Left colon (tissue), 2 donors: ENCODE measurements at regions not wholly inside any gene's neighbourhood (a gene's known extent, or its start where the extent isn't known, plus 50 kb on each side); places are given as distances from the start of the nearest gene placed in this dataset.

ENCODE experiments used
- ATAC-seq: fragments of 200-7000 bp; cut with Tn5 transposase; one replicate; pipeline ENCODE4 v1.9.1; 2020; ENCODE audit warnings: mild to moderate bottlenecking, moderate library complexity
- DNase-seq, 2 donors: peaks; one replicate each; pipeline ENCODE4 v3.0.0-alpha.2; 2020
- intact Hi-C, 2 donors: fragments of 100-400 bp; cut with DNase I in 1 of 2; cut with micrococcal nuclease in 1 of 2; formaldehyde crosslinking; loops; one replicate each; pipeline versions ENCODE4 v1.11.2 to v1.14.0; 2022; cut with DNase I, micrococcal nuclease
- donor health status: DM: no; HTN: no; CAD: no.
- donor health status: DM: yes; HTN: yes; CAD: no.

GRCh38 chr1:29653886-29654450 lies 417.6 kb downstream of the PTPRU start:
- DNase-seq (no peak), ATAC-seq (no peak)
- intact Hi-C loops: no loop called here

DNA sequence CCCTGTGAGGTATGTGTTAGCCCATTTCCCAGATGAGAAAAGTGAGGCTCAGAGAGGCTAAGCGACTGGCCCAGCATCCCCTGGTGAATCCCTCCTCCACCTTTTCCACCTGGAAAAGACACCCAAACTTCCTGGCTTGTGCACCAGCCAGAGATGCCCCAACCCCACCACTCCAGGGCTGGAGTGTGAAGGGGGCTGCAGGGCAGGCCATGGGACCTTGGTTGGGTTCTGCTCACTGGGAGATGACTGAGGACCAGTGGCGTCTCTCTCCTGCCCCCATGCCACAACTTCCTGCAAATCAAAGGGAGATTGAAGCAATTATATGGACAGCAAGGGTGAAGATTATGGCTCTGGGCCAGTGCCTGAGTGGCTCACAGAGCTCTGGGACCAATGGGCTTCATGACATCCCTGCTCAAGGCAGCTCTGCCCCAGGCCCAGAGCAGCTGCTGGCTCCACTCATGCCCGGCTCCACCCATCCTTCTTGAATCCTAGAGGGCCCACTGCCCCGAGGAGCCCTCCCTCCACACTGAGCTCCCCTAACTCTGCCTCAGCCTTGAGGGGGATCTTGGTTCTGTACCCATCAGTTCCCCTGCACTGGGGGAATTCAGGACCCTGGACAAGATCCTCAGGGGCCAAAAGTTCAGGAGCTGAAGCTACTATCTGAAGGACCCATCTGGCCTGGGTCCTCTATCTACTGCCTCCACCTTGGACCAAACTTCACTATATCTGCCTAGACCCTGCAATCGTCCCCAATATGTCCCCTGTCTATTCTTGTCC lies 416.9 kb downstream of the PTPRU start:
- ATAC-seq (no peak), DNase-seq (no peak)
- intact Hi-C loops: no loop called here

DNA sequence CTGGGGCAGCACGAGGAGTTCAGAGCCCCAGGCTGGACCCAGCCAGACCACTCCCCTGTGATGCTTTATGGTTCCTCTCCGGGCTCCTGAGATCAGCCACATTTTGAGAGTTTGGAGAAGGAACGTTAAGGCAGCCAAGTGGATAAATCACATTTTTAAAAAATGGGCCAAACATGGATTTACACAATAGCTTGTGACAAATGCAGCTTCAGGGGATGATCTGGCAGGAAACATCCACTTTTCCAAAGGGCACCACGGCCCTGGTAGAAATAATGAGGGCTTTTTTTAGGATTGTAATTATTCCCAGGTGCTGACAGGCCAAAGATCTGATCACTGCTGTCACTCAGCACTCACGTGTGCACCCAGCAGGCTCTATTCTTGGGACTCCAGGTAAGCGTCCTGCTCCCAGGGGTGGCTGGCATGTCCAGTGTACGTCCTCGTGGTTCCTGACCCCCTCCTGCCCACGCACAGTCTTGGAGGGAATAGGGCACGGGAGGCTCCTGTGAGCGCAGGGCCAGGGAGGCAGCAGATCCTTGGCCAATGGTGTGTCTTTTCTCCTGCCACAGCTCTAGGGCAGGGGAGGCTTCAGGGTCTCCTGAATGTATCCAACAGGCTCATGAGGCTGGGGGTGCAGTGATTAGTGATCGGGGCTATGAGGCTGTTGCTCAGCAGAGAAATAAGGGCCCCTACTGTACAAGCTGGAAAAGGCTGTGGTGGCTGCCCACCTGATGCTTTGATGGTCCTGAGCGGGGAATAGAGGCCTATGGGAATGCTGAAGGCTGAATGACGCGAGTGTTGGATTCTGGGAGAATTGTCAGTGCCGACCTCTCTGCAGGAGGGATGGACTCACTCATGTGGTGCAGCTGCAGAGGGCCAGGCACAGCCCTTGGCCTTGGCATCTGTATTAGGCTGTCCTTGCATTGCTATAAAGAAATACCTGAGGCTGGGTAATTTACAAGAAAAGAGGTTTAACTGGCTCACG lies 415.7 kb downstream of the PTPRU start:
- DNase-seq (no peak), ATAC-seq (no peak)
- intact Hi-C loops: no loop called here

- intact Hi-C loops: no loop called here
- ATAC-seq (no peak), DNase-seq (no peak)
These were observed 414.9 kb downstream of the PTPRU start for GRCh38 chr1:29651246-29651645.

- no peak for ATAC-seq
- no peak for DNase-seq
- intact Hi-C loops: no loop called here
These were observed 414.2 kb downstream of the PTPRU start for GRCh38 chr1:29650476-29650875.

DNA sequence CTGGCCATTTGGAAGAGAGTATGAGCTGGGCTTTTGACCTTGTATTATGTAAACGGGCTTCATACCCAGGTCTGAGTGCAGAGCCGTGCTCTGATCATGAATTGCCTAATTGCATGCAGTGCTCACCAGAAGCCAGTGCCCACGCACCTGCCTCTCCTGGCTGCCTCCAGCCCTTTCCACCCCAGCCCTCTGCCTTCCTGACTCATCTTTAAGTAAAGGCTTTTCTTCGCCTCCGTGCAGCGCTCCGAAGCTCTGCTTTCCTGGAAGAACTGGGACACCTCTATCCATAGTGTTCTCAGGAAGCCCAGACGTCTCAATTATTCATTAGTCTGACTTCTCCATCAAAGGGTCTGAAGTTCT lies 413.7 kb downstream of the PTPRU start:
- intact Hi-C loops: no loop called here

GRCh38 chr1:29649189-29650040 lies 413.1 kb downstream of the PTPRU start:
- ATAC-seq (no peak), DNase-seq (no peak)
- intact Hi-C loops: no loop called here

More for the DNA sequence above, 413.7 kb downstream of the PTPRU start:
- no peak for ATAC-seq
- DNase-seq: no peak

DNA sequence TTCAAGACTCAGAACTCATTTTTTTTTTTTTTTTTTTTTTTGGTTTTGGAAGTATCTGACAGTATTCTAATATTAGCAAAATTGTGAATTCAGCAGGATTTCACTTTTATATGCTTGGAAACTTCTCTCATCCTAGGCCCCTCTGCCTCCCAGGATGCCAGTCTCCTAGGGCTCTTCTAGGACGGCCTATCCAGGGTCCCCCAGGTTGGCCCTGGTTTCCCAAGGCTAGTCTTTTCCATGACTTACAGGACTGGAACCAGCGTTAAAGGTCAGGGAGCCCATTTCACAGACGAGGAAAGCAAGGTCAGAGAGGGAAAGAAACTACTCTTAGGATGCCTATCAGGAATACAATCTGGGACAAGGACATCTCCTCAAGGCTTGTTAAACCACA lies 412.5 kb downstream of the PTPRU start:
- DNase-seq (no peak), ATAC-seq (no peak)
- intact Hi-C loops: no loop called here

DNA sequence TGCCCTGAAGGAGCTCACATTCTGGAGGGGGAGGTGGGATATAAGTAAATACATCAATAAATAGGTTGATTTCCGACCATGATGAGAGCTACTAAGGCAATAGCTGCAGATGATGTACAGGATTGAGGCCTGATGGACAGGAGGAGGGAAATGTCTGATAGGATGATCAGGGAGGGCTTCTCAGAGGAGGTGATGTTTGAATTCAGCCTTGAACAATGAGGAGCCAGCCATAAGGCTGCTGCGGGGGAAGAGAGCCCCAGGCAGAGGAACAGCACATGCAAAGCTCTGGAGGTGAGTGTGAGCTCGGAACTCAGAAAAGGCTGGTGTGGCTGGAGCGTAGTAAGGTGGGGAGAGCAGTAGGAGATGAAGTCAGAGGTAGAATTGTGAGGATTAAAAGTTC lies 411.7 kb downstream of the PTPRU start:
- no peak for DNase-seq
- intact Hi-C loops: no loop called here
- ATAC-seq: no peak

- DNase-seq (no peak), ATAC-seq (no peak)
- intact Hi-C loops: no loop called here
These were observed 411.3 kb downstream of the PTPRU start for GRCh38 chr1:29647581-29647980.

DNA sequence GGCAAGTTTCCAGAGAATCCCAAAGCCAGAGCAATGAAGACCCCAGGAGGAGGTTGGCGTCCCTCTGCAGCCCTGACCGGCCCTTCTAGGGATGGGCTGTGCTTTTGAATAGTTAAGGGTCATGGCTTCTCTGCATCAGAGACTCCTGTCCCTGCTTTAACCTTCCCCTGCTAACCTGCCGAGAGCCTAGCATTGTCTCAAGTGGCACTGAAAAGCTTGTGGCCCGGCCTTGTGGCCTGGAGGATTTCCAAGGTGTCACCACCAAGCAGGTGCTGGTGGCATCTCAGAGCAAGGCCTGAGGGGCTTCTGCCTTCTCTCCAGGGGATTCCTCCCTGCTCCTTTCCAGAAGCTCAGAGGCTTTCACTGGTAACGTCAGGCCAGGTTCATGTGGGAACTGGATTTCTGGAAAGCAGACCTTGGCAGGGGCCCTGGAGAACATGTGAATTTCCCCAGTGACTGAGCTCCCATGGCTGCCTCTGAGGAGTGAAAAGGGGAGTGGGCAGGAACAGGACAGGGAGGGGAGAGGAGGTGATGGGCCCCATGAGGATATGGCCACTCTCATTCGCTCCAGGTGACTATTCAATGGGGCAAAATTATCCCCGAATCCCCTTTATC lies 409.9 kb downstream of the PTPRU start:
- ATAC-seq: no peak
- intact Hi-C loops: no loop called here
- no peak for DNase-seq

DNA sequence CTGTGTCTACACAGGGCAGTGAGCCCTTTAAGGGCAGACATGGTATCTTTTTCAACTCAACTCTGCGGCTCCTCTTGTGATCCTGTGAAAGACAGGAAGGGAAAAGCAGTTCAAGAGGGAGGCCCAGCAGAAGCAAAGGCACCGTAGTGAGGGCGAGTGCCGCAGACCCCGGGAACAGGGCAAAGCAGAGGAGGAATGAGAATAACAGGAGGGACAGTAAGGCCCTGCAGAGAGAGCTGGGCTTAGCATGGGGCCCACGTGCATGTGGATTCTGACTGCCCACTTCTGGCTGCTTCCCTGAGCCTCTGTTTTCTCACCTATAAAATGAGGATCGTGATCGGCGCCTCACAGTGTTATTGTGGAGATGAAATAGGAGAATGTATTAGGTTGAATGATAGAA lies 409.3 kb downstream of the PTPRU start:
- intact Hi-C loops: no loop called here
- DNase-seq (no peak), ATAC-seq (no peak)

- DNase-seq (no peak), ATAC-seq (no peak)
- intact Hi-C loops: no loop called here
These were observed 408.5 kb downstream of the PTPRU start for GRCh38 chr1:29644812-29645211.

DNA sequence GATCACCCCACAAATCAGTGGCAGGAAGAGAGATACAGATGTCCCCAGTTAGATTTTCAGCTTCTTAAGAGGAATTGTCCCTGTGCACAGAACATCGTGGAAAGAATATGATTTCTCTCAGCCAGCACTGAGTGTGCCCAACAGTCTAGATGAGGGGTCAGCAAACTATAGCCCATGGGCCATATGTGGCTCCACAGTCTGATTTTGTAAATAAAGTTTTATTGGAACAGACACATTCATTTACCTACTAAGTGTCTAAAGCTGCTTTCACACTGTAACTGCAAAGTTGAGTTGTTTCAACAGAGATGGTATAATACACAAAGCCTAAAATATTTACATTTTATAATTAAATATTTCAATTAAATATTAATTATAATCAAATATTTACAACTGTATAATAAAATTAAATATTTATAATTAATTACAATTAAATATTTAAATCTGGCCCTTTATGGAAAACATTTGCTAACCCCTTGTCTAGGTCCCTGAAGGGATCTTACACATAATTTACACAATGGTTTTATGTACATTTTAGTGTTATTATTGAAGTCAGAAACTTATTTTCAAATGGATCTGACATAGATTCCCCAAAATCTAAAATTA lies 407.6 kb downstream of the PTPRU start:
- DNase-seq (no peak), ATAC-seq (no peak)
- intact Hi-C loops: no loop called here

DNA sequence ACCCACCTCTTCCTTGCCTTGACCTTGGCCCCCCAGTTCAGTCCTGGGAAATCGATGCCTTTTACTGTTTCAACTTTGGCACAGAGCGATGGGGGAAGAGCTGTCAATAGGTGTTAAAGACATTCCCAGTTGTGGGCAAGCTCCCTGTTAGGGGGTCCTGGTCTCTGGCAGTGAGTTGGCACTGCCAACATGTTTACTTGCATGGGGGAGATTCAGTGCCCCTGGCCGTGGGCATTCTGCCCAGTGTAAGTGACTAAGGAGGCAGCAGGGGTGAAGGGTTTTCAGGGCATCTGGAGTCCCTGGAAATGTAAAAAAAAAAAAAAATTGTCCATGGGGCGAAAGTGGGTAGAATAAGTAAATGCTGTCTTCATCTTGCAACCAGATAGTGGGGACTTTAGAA lies 407.0 kb downstream of the PTPRU start:
- ATAC-seq (no peak), DNase-seq (no peak)
- intact Hi-C loops: no loop called here

DNA sequence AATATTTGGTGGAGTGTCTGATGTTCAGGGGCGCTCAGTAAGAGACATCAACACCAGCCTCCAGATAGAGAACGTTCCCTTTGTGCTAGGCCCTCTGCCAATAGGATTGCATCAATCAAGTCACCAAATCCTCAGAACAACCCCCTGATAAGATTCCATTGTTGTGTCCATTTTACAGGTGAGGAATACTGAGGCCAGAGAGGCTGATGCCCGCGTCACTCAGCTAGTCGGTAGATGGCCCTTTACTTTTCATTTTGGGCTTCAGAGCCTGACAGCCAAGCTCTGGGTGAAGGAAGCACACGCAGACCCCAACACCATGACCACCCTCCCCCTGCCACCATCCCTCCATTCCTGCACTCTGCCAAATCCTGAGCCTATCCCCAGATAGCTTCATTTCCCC lies 406.2 kb downstream of the PTPRU start:
- intact Hi-C loops: no loop called here
- ATAC-seq (no peak), DNase-seq (no peak)

GRCh38 chr1:29641921-29642320 lies 405.6 kb downstream of the PTPRU start:
- DNase-seq (no peak), ATAC-seq (no peak)
- intact Hi-C loops: no loop called here

DNA sequence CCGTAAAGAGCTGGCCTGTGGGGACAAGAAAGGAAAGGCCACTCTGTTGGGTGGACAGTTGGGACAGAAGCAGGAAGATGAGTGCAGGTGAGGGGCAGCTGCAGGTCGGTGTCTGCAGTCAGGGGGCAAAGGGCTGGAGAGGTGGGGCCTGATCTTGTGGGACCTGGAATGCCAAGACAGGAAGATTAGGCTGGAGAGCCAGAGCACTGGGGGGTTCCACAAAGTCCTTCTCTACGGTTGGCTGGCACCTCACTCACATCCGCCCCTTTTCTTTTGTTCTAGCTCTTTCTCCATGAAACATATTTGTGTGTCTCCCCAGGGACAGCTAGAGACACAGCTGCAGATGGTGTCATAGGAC lies 404.1 kb downstream of the PTPRU start:
- ATAC-seq: no peak
- no peak for DNase-seq
- intact Hi-C loops: no loop called here
